ENCODE measurements at regions not wholly inside any gene's neighbourhood (a gene's known extent, or its start where the extent isn't known, plus 50 kb on each side); places are given as distances from the start of the nearest gene placed in this dataset.

- ATAC-seq (ENCODE audit: low read depth in 2 of 2) (peak; percentile 58 to 71), DNase-seq (peak in 1 of 3 donors; percentile 60)
- H3K27me3 Mint-ChIP-seq, result no peaks in the 10 kb centered on the region
- Histone ChIP-seq H3K27me3 (ENCODE audit: control insufficient read depth, insufficient read depth, low read length) (no peaks in the 10 kb centered on the region), H3K27ac (ENCODE audit: insufficient read depth, low read length, poor library complexity, severe bottlenecking) (no peak overlapping the region), H3K36me3 (ENCODE audit: control insufficient read depth, insufficient read depth, low read length) (no peaks in the 10 kb centered on the region), H3K4me1 (ENCODE audit: control insufficient read depth, insufficient read depth, low read length, poor library complexity, severe bottlenecking) (peaks cover 13% of the 10 kb centered on the region), H3K4me3 (ENCODE audit: low read depth, low read length) (no peak overlapping the region), H3K9me3 (ENCODE audit: control insufficient read depth in 2 of 2, low read length in 2 of 2) (no peaks in the 10 kb centered on the region)
- H3K4me3 Mint-ChIP-seq, result no peak overlapping the region
- peaks cover 0 to 2% (median 0%) of the 10 kb centered on the region in 7 donors for H3K9me3 Mint-ChIP-seq
- peak overlapping the region in 1 of 3 donors; percentile 25 for H3K27ac Mint-ChIP-seq
- peaks cover 0 to 2% (median 1%) of the 10 kb centered on the region in 4 donors for H3K4me1 Mint-ChIP-seq
- no peaks in the 10 kb centered on the region for H3K36me3 Mint-ChIP-seq
Observed at GRCh38 chr11:86183694-86184093, 60.9 kb upstream of the EED start.

GRCh38 chr11:86182976-86183584 lies 61.5 kb upstream of the EED start:
- H3K36me3 Mint-ChIP-seq, result no peaks in the 10 kb centered on the region
- Histone ChIP-seq H3K9me3 (ENCODE audit: control insufficient read depth in 2 of 2, low read length in 2 of 2) (no peaks in the 10 kb centered on the region), H3K4me3 (ENCODE audit: low read depth, low read length) (peak overlapping the region; percentile 10), H3K4me1 (ENCODE audit: control insufficient read depth, insufficient read depth, low read length, poor library complexity, severe bottlenecking) (peaks cover 13% of the 10 kb centered on the region), H3K36me3 (ENCODE audit: control insufficient read depth, insufficient read depth, low read length) (no peaks in the 10 kb centered on the region), H3K27ac (ENCODE audit: insufficient read depth, low read length, poor library complexity, severe bottlenecking) (no peak overlapping the region), H3K27me3 (ENCODE audit: control insufficient read depth, insufficient read depth, low read length) (no peaks in the 10 kb centered on the region)
- no peaks in the 10 kb centered on the region for H3K27me3 Mint-ChIP-seq
- no peak overlapping the region for H3K27ac Mint-ChIP-seq
- ATAC-seq (ENCODE audit: low read depth in 2 of 2) (peak; percentile 59 to 66), DNase-seq (peak; percentile 14 to 78 (median 24))
- H3K4me1 Mint-ChIP-seq, result peaks cover 0 to 2% (median 1%) of the 10 kb centered on the region in 4 donors
- peaks cover 0 to 2% (median 0%) of the 10 kb centered on the region in 7 donors for H3K9me3 Mint-ChIP-seq
- no peak overlapping the region for H3K4me3 Mint-ChIP-seq

GRCh38 chr11:86181379-86181778 lies 63.2 kb upstream of the EED start:
- Mint-ChIP-seq H3K4me3 (no peak overlapping the region), H3K4me1 (peaks cover 3 to 11% (median 6%) of the 10 kb centered on the region in 4 donors), H3K36me3 (peaks cover 2% of the 10 kb centered on the region), H3K27me3 (no peaks in the 10 kb centered on the region), H3K9me3 (peaks cover 0 to 2% (median 0%) of the 10 kb centered on the region in 7 donors), H3K27ac (no peak overlapping the region)
- H3K4me1 ChIP-seq (ENCODE audit: control insufficient read depth, insufficient read depth, low read length, poor library complexity, severe bottlenecking), result peaks cover 16% of the 10 kb centered on the region
- no peaks in the 10 kb centered on the region for H3K36me3 ChIP-seq (ENCODE audit: control insufficient read depth, insufficient read depth, low read length)
- no peaks in the 10 kb centered on the region for H3K27me3 ChIP-seq (ENCODE audit: control insufficient read depth, insufficient read depth, low read length)
- DNase-seq (no peak), ATAC-seq (ENCODE audit: low read depth in 2 of 2) (no peak)
- H3K4me3 ChIP-seq (ENCODE audit: low read depth, low read length), result no peak overlapping the region
- H3K9me3 ChIP-seq (ENCODE audit: control insufficient read depth in 2 of 2, low read length in 2 of 2), result no peaks in the 10 kb centered on the region
- H3K27ac ChIP-seq (ENCODE audit: insufficient read depth, low read length, poor library complexity, severe bottlenecking), result no peak overlapping the region

- Mint-ChIP-seq H3K4me1 (peaks cover 8 to 15% (median 10%) of the 10 kb centered on the region in 4 donors), H3K36me3 (peaks cover 4% of the 10 kb centered on the region), H3K27ac (no peak overlapping the region), H3K9me3 (peaks cover 0 to 2% (median 0%) of the 10 kb centered on the region in 7 donors), H3K4me3 (no peak overlapping the region), H3K27me3 (no peaks in the 10 kb centered on the region)
- ATAC-seq (ENCODE audit: low read depth in 2 of 2) (no peak), DNase-seq (no peak)
- Histone ChIP-seq H3K9me3 (ENCODE audit: control insufficient read depth in 2 of 2, low read length in 2 of 2) (no peaks in the 10 kb centered on the region), H3K36me3 (ENCODE audit: control insufficient read depth, insufficient read depth, low read length) (no peaks in the 10 kb centered on the region), H3K4me1 (ENCODE audit: control insufficient read depth, insufficient read depth, low read length, poor library complexity, severe bottlenecking) (peaks cover 16% of the 10 kb centered on the region), H3K4me3 (ENCODE audit: low read depth, low read length) (no peak overlapping the region), H3K27ac (ENCODE audit: insufficient read depth, low read length, poor library complexity, severe bottlenecking) (no peak overlapping the region), H3K27me3 (ENCODE audit: control insufficient read depth, insufficient read depth, low read length) (no peaks in the 10 kb centered on the region)
Observed at GRCh38 chr11:86180851-86181250, 63.7 kb upstream of the EED start.

- peaks cover 0 to 2% (median 0%) of the 10 kb centered on the region in 7 donors for H3K9me3 Mint-ChIP-seq
- no peaks in the 10 kb centered on the region for H3K27me3 Mint-ChIP-seq
- H3K4me1 Mint-ChIP-seq, result peaks cover 8 to 15% (median 11%) of the 10 kb centered on the region in 4 donors
- Histone ChIP-seq H3K4me1 (ENCODE audit: control insufficient read depth, insufficient read depth, low read length, poor library complexity, severe bottlenecking) (peaks cover 16% of the 10 kb centered on the region), H3K4me3 (ENCODE audit: low read depth, low read length) (no peak overlapping the region), H3K27me3 (ENCODE audit: control insufficient read depth, insufficient read depth, low read length) (no peaks in the 10 kb centered on the region), H3K27ac (ENCODE audit: insufficient read depth, low read length, poor library complexity, severe bottlenecking) (no peak overlapping the region), H3K9me3 (ENCODE audit: control insufficient read depth in 2 of 2, low read length in 2 of 2) (no peaks in the 10 kb centered on the region), H3K36me3 (ENCODE audit: control insufficient read depth, insufficient read depth, low read length) (no peaks in the 10 kb centered on the region)
- H3K36me3 Mint-ChIP-seq, result peaks cover 4% of the 10 kb centered on the region
- no peak overlapping the region for H3K4me3 Mint-ChIP-seq
- ATAC-seq (ENCODE audit: low read depth in 2 of 2), result no peak
- H3K27ac Mint-ChIP-seq, result no peak overlapping the region
- DNase-seq, result no peak
Observed at GRCh38 chr11:86180423-86180822, 64.1 kb upstream of the EED start.

GRCh38 chr11:86179646-86180064 lies 64.9 kb upstream of the EED start:
- no peaks in the 10 kb centered on the region for H3K27me3 ChIP-seq (ENCODE audit: control insufficient read depth, insufficient read depth, low read length)
- no peaks in the 10 kb centered on the region for H3K36me3 ChIP-seq (ENCODE audit: control insufficient read depth, insufficient read depth, low read length)
- H3K27ac Mint-ChIP-seq, result no peak overlapping the region
- no peak overlapping the region for H3K4me3 ChIP-seq (ENCODE audit: low read depth, low read length)
- peaks cover 8 to 16% (median 11%) of the 10 kb centered on the region in 4 donors for H3K4me1 Mint-ChIP-seq
- no peaks in the 10 kb centered on the region for H3K27me3 Mint-ChIP-seq
- H3K36me3 Mint-ChIP-seq, result peaks cover 4% of the 10 kb centered on the region
- no peaks in the 10 kb centered on the region for H3K9me3 ChIP-seq (ENCODE audit: control insufficient read depth in 2 of 2, low read length in 2 of 2)
- peaks cover 14% of the 10 kb centered on the region for H3K4me1 ChIP-seq (ENCODE audit: control insufficient read depth, insufficient read depth, low read length, poor library complexity, severe bottlenecking)
- DNase-seq (no peak), ATAC-seq (ENCODE audit: low read depth in 2 of 2) (no peak)
- H3K9me3 Mint-ChIP-seq, result peaks cover 0 to 1% (median 0%) of the 10 kb centered on the region in 7 donors
- no peak overlapping the region for H3K4me3 Mint-ChIP-seq
- no peak overlapping the region for H3K27ac ChIP-seq (ENCODE audit: insufficient read depth, low read length, poor library complexity, severe bottlenecking)

GRCh38 chr11:86177302-86177701 lies 67.3 kb upstream of the EED start:
- no peaks in the 10 kb centered on the region for H3K27me3 ChIP-seq (ENCODE audit: control insufficient read depth, insufficient read depth, low read length)
- DNase-seq, result peak in 1 of 3 donors; percentile 50
- no peak overlapping the region for H3K27ac ChIP-seq (ENCODE audit: insufficient read depth, low read length, poor library complexity, severe bottlenecking)
- Mint-ChIP-seq H3K27ac (peak overlapping the region in 2 of 3 donors; percentile 84 to 88), H3K4me1 (peaks cover 8 to 13% (median 10%) of the 10 kb centered on the region in 4 donors), H3K36me3 (peaks cover 4% of the 10 kb centered on the region), H3K4me3 (no peak overlapping the region), H3K27me3 (no peaks in the 10 kb centered on the region), H3K9me3 (peaks cover 0 to 1% (median 0%) of the 10 kb centered on the region in 7 donors)
- no peaks in the 10 kb centered on the region for H3K9me3 ChIP-seq (ENCODE audit: control insufficient read depth in 2 of 2, low read length in 2 of 2)
- H3K4me3 ChIP-seq (ENCODE audit: low read depth, low read length), result no peak overlapping the region
- H3K4me1 ChIP-seq (ENCODE audit: control insufficient read depth, insufficient read depth, low read length, poor library complexity, severe bottlenecking), result peaks cover 3% of the 10 kb centered on the region
- no peaks in the 10 kb centered on the region for H3K36me3 ChIP-seq (ENCODE audit: control insufficient read depth, insufficient read depth, low read length)
- no peak for ATAC-seq (ENCODE audit: low read depth in 2 of 2)

All from CD4-positive, CD25-positive, alpha-beta regulatory T cell (primary cell).